IPS DF 4.7 (cell line): ENCODE measurements at regions not wholly inside any gene's neighbourhood (a gene's known extent, or its start where the extent isn't known, plus 50 kb on each side); places are given as distances from the start of the nearest gene placed in this dataset.
"Not testable (repeated sequence)": the region's sequence is repeated elsewhere in the genome, so short reads cannot be mapped to it uniquely, and the experiment has no call there.

ENCODE experiments used
- DNase-seq: peaks from one replicate; pipeline ENCODE4 v3.0.0-alpha.2; 2013; ENCODE audit warnings: low spot score; ENCODE audit errors: extremely low read depth

GRCh38 chr6:139702706-139703105, 328.3 kb upstream of the CITED2 start:
- no peak for DNase-seq

GRCh38 chr6:139701695-139702094, 327.2 kb upstream of the CITED2 start:
- no peak for DNase-seq

- no peak for DNase-seq
These were observed 326.6 kb upstream of the CITED2 start for GRCh38 chr6:139701003-139701402.

- no peak for DNase-seq
These were observed 325.5 kb upstream of the CITED2 start for GRCh38 chr6:139699911-139700310.

- DNase-seq, result no peak
These were observed 324.9 kb upstream of the CITED2 start for GRCh38 chr6:139699335-139699734.

- DNase-seq, result no peak
These were observed 324.2 kb upstream of the CITED2 start for GRCh38 chr6:139698526-139699176.

GRCh38 chr6:139697856-139698255, 323.4 kb upstream of the CITED2 start:
- DNase-seq, result not testable (repeated sequence)

- DNase-seq, result not testable (repeated sequence)
These were observed 322.5 kb upstream of the CITED2 start for GRCh38 chr6:139696991-139697390.

GRCh38 chr6:139695361-139695760, 320.9 kb upstream of the CITED2 start:
- no peak for DNase-seq

GRCh38 chr6:139693735-139694134, 319.3 kb upstream of the CITED2 start:
- DNase-seq, result no peak

GRCh38 chr6:139690007-139690406, 315.6 kb upstream of the CITED2 start:
- DNase-seq, result no peak

GRCh38 chr6:139687055-139687454, 312.6 kb upstream of the CITED2 start:
- DNase-seq, result no peak

- DNase-seq, result no peak
These were observed 311.9 kb upstream of the CITED2 start for GRCh38 chr6:139686308-139686707.

- DNase-seq, result no peak
These were observed 310.6 kb upstream of the CITED2 start for GRCh38 chr6:139685009-139685408.

- DNase-seq, result no peak
These were observed 306.4 kb upstream of the CITED2 start for GRCh38 chr6:139680819-139681218.

- DNase-seq, result no peak
These were observed 305.2 kb upstream of the CITED2 start for GRCh38 chr6:139679516-139680179.

GRCh38 chr6:139676718-139677117, 302.3 kb upstream of the CITED2 start:
- DNase-seq, result no peak

- DNase-seq, result no peak
These were observed 291.8 kb upstream of the CITED2 start for GRCh38 chr6:139666284-139666683.

- no peak for DNase-seq
These were observed 289.5 kb upstream of the CITED2 start for GRCh38 chr6:139663996-139664395.

- no peak for DNase-seq
These were observed 285.3 kb upstream of the CITED2 start for GRCh38 chr6:139659711-139660110.

GRCh38 chr6:139659196-139659595, 284.7 kb upstream of the CITED2 start:
- no peak for DNase-seq

GRCh38 chr6:139657119-139657518, 282.7 kb upstream of the CITED2 start:
- no peak for DNase-seq
